H1 (cell line): ENCODE measurements at regions not wholly inside any gene's neighbourhood (a gene's known extent, or its start where the extent isn't known, plus 50 kb on each side); places are given as distances from the start of the nearest gene placed in this dataset.

Source experiments
- CHD7 ChIP-seq: fragments of 300-600 bp; sonication (generic); IDR thresholded peaks from 2 replicates; pipeline ENCODE4 v1.7.1; 2012; ENCODE audit warnings: low read length, moderate library complexity, mild to moderate bottlenecking, inconsistent platforms; ENCODE audit not compliant: insufficient replicate concordance
- EGR1 ChIP-seq: IDR thresholded peaks from 2 replicates; pipeline ENCODE4 v1.6.1; 2011; ENCODE audit warnings: low read depth, low read length, borderline replicate concordance
- EP300 ChIP-seq, 2 experiments: IDR thresholded peaks; 1 replicate in 1 of 2; 2 replicates in 1 of 2; pipeline ENCODE4 v1.6.1; 2011 to 2012; ENCODE audit warnings: low read depth in 2 of 2, low read length in 2 of 2, mild to moderate bottlenecking in 2 of 2, borderline replicate concordance in 1 of 2, inconsistent platforms in 1 of 2, moderate library complexity in 1 of 2
- SIN3A ChIP-seq, 2 experiments: IDR thresholded peaks in 1 of 2; conservative IDR thresholded peaks in 1 of 2; 2 replicates each; pipeline ENCODE4 v1.6.1; 2011 to 2012; ENCODE audit warnings: low read length in 2 of 2, improper control_type of control experiment in 1 of 2, low read depth in 1 of 2, mild to moderate bottlenecking in 1 of 2
- SP2 ChIP-seq: IDR thresholded peaks from 2 replicates; pipeline ENCODE4 v1.6.1; 2012; ENCODE audit warnings: mild to moderate bottlenecking, low read length, inconsistent platforms
- SP4 ChIP-seq: IDR thresholded peaks from 2 replicates; pipeline ENCODE4 v1.6.1; 2012; ENCODE audit warnings: low read length, inconsistent platforms
- SUZ12 ChIP-seq: fragments of 200-600 bp; sonication (generic); IDR thresholded peaks from 2 replicates; pipeline ENCODE4 v1.6.1; 2012; ENCODE audit warnings: mild to moderate bottlenecking, inconsistent platforms, low read length, moderate library complexity, mixed read lengths
- TCF12 ChIP-seq: IDR thresholded peaks from 2 replicates; pipeline ENCODE4 v1.6.1; 2011; ENCODE audit warnings: low read depth, mild to moderate bottlenecking, low read length
- YY1 ChIP-seq: IDR thresholded peaks from 2 replicates; pipeline ENCODE4 v1.6.1; 2011; ENCODE audit warnings: low read depth, mild to moderate bottlenecking, low read length
- TF ChIP-seq, protein P1 (sequence below): IDR thresholded peaks from 2 replicates; pipeline ENCODE4 v1.6.1; 2011; ENCODE audit warnings: low read depth, mild to moderate bottlenecking, low read length; ENCODE audit not compliant: insufficient read depth

DNA sequence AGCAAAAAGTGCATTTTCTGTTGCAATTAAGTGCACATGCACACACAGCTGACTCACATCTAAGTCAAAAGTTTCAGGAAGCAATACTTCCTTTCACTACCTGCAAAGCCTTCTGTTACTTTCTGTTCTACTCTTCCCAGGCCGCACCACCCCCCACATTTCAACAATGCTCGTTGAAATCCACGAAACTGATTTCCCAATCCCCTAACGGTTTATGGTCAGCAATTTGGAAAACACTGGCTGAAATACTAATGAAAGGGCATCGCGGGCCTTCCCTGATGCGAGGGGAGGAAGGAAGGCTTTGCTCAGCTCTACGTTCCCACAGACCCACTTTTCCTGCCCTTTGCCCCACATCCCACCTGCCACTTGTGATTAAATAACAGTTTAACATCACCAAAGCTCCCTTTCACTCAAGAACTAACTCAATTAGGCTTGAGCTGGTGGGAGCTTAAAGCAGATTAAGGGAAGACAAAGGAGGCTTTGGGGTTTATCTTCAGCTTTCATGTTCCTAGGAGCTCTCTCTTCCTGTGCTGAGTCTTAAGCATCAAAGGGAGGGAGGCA is 243.2 kb upstream of the RAB4A start (continued):
- TF ChIP-seq CHD7, result no peak
- no peak for TF ChIP-seq SP4
- TF ChIP-seq SP2, result no peak
- peak in 1 of 2 experiments; percentile 78; a peak in 2 of 3 replicates for TF ChIP-seq EP300 (IDR thresholded peaks at IDR 0.05; ENCODE audit: borderline replicate concordance in 1 of 2, low read depth in 2 of 2, low read length in 2 of 2)
- no peak for TF ChIP-seq SIN3A (conservative IDR thresholded peaks at IDR 0.05 in 1 of 2, IDR thresholded peaks at IDR 0.05 in 1 of 2; ENCODE audit: low read depth in 1 of 2, low read length in 2 of 2)
- no peak for TF ChIP-seq SUZ12
- TF ChIP-seq, protein P1, sequence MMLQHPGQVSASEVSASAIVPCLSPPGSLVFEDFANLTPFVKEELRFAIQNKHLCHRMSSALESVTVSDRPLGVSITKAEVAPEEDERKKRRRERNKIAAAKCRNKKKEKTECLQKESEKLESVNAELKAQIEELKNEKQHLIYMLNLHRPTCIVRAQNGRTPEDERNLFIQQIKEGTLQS, result no peak
- no peak for TF ChIP-seq YY1
- 0 out of 2 replicates have a peak, but pooled peaks have one; percentile 5 for TF ChIP-seq TCF12
- no peak for TF ChIP-seq EGR1
